H1 (cell line): ENCODE measurements at regions not wholly inside any gene's neighbourhood (a gene's known extent, or its start where the extent isn't known, plus 50 kb on each side); places are given as distances from the start of the nearest gene placed in this dataset.

ENCODE experiments used
- CTCF ChIA-PET: fragments of 300-600 bp; sonication (Branson Sonifier 250); formaldehyde crosslinking; loops from one replicate; lab custom pipeline; 2021; ENCODE audit not compliant: partially characterized antibody; lab: Charles Lee
- POLR2A ChIA-PET: fragments of 300-600 bp; sonication (Branson Sonifier 250); formaldehyde crosslinking; loops from one replicate; lab custom pipeline; 2021; ENCODE audit warnings: inconsistent platforms; ENCODE audit not compliant: partially characterized antibody; lab: Charles Lee
- DNase-seq, 2 experiments: peaks; one replicate each; pipeline versions ENCODE4 v3.0.0 to v3.0.0-alpha.2; 2010 to 2022; ENCODE audit warnings: low spot score in 2 of 2, low read depth in 1 of 2, mixed read lengths in 1 of 2
- FAIRE-seq: peaks from 2 replicates; lab custom pipeline; 2011; peaks lifted over from hg19 to GRCh38; lab: Jason Lieb, UNC
- H2AFZ ChIP-seq: 2 replicates; pipeline ENCODE4 v1.8.1; 2012; ENCODE audit warnings: low read length, inconsistent platforms
- H2AK5ac ChIP-seq: 2 replicates; pipeline ENCODE4 v1.6.1; 2013; ENCODE audit warnings: low read depth, low read length
- H2BK120ac ChIP-seq: replicated peaks from 2 replicates; pipeline ENCODE3; 2013; ENCODE audit warnings: low read depth, low read length, inconsistent platforms
- H2BK12ac ChIP-seq: 2 replicates; pipeline ENCODE4 v1.6.1; 2013; ENCODE audit warnings: low read depth, low read length
- H2BK15ac ChIP-seq: 2 replicates; pipeline ENCODE4 v1.6.1; 2013; ENCODE audit warnings: low read length
- H2BK20ac ChIP-seq: 2 replicates; pipeline ENCODE4 v1.6.1; 2013; ENCODE audit warnings: low read length
- H2BK5ac ChIP-seq: 2 replicates; pipeline ENCODE4 v1.6.1; 2013; ENCODE audit warnings: low read depth, low read length
- H3K14ac ChIP-seq: 2 replicates; pipeline ENCODE4 v1.6.1; 2013; ENCODE audit warnings: inconsistent platforms; ENCODE audit not compliant: insufficient read length
- H3K18ac ChIP-seq: 2 replicates; pipeline ENCODE4 v1.6.1; 2013; ENCODE audit warnings: low read length; ENCODE audit errors: extremely low read depth
- H3K23ac ChIP-seq: 2 replicates; pipeline ENCODE4 v1.6.1; 2013; ENCODE audit warnings: inconsistent platforms; ENCODE audit not compliant: insufficient read length
- H3K23me2 ChIP-seq: 2 replicates; pipeline ENCODE4 v1.6.1; 2013; ENCODE audit warnings: low read depth, low read length
- H3K27ac ChIP-seq: 2 replicates; pipeline ENCODE4 v1.6.1; 2011; ENCODE audit warnings: low read depth, low read length, inconsistent platforms
- H3K27me3 ChIP-seq, 4 experiments: replicated peaks in 1 of 4; 1 replicate in 1 of 4; 2 replicates in 3 of 4; pipeline versions ENCODE4 v1.6.1 to v1.8.1; 2011 to 2013; ENCODE audit warnings: low read length in 3 of 4, mild to moderate bottlenecking in 3 of 4, inconsistent platforms in 2 of 4, mixed read lengths in 2 of 4, moderate library complexity in 1 of 4; ENCODE audit not compliant: control insufficient read depth in 3 of 4, insufficient read depth in 3 of 4; ENCODE audit errors: extremely low read depth in 1 of 4
- H3K36me3 ChIP-seq, 4 experiments: 2 replicates each; pipeline versions ENCODE4 v1.6.1 to v1.8.1; 2011 to 2013; ENCODE audit warnings: mild to moderate bottlenecking in 4 of 4, low read length in 3 of 4, moderate library complexity in 2 of 4, control low read depth in 1 of 4, inconsistent platforms in 1 of 4; ENCODE audit not compliant: insufficient read depth in 4 of 4, control insufficient read depth in 2 of 4
- H3K4ac ChIP-seq: replicated peaks from 2 replicates; pipeline ENCODE3; 2013; ENCODE audit warnings: low read length, low read depth, mixed read lengths, inconsistent platforms; ENCODE audit not compliant: insufficient read length
- H3K4me1 ChIP-seq, 4 experiments: replicated peaks in 1 of 4; 1 replicate in 1 of 4; 2 replicates in 3 of 4; pipeline versions ENCODE4 v1.6.1 to v1.8.1; 2011 to 2013; ENCODE audit warnings: low read length in 3 of 4, inconsistent platforms in 2 of 4, mixed read lengths in 1 of 4; ENCODE audit not compliant: insufficient read depth in 4 of 4, control insufficient read depth in 3 of 4
- H3K4me2 ChIP-seq, 2 experiments: 2 replicates each; pipeline versions ENCODE4 v1.6.1 to v1.8.1; 2011 to 2013; ENCODE audit warnings: low read depth in 2 of 2, low read length in 2 of 2, control low read depth in 1 of 2, inconsistent platforms in 1 of 2, mild to moderate bottlenecking in 1 of 2; ENCODE audit not compliant: insufficient read depth in 1 of 2
- H3K4me3 ChIP-seq, 4 experiments: fragments of 200-600, 300-600 bp in 1 of 4; sonication (generic), shearing (Covaris generic), sonication (Bioruptor Twin) in 1 of 4; 2 replicates each; pipeline versions ENCODE4 v1.5.1 to v1.8.1; 2011 to 2016; ENCODE audit warnings: low read length in 4 of 4, low read depth in 3 of 4, control low read depth in 2 of 4, inconsistent platforms in 2 of 4, mild to moderate bottlenecking in 2 of 4, mixed read lengths in 1 of 4, moderate library complexity in 1 of 4; ENCODE audit not compliant: insufficient read depth in 2 of 4; ENCODE audit errors: extremely low read depth in 1 of 4
- H3K56ac ChIP-seq: replicated peaks from 2 replicates; pipeline ENCODE3; 2013; ENCODE audit warnings: low read depth, mild to moderate bottlenecking, mixed read lengths, low read length, inconsistent platforms; ENCODE audit not compliant: insufficient read length
- H3K79me1 ChIP-seq: 2 replicates; pipeline ENCODE4 v1.6.1; 2013; ENCODE audit warnings: low read depth, low read length, control low read depth
- H3K79me2 ChIP-seq, 2 experiments: 2 replicates each; pipeline versions ENCODE4 v1.6.1 to v1.8.1; 2012 to 2013; ENCODE audit warnings: low read length in 2 of 2, mild to moderate bottlenecking in 2 of 2, inconsistent platforms in 1 of 2; ENCODE audit not compliant: insufficient read depth in 2 of 2, control insufficient read depth in 1 of 2
- H3K9ac ChIP-seq, 4 experiments: replicated peaks in 1 of 4; 1 replicate in 1 of 4; 2 replicates in 3 of 4; pipeline versions ENCODE4 v1.6.1 to v1.8.1; 2011 to 2013; ENCODE audit warnings: low read depth in 3 of 4, low read length in 3 of 4, control low read depth in 2 of 4, mild to moderate bottlenecking in 2 of 4, moderate library complexity in 2 of 4, inconsistent platforms in 1 of 4; ENCODE audit errors: extremely low read depth in 1 of 4
- H3K9me3 ChIP-seq, 2 experiments: 2 replicates each; pipeline versions ENCODE4 v1.6.1 to v1.8.1; 2012 to 2013; ENCODE audit warnings: mild to moderate bottlenecking in 2 of 2, moderate library complexity in 2 of 2, control low read depth in 1 of 2, inconsistent platforms in 1 of 2, low read depth in 1 of 2, low read length in 1 of 2, mixed read lengths in 1 of 2; ENCODE audit not compliant: insufficient read depth in 2 of 2
- H4K20me1 ChIP-seq, 2 experiments: replicated peaks in 1 of 2; 2 replicates each; pipeline versions ENCODE3 to v1.8.1; 2011 to 2013; ENCODE audit warnings: inconsistent platforms in 2 of 2, low read length in 2 of 2, mild to moderate bottlenecking in 1 of 2; ENCODE audit not compliant: insufficient read depth in 2 of 2, control insufficient read depth in 1 of 2
- H4K5ac ChIP-seq: 2 replicates; pipeline ENCODE4 v1.6.1; 2013; ENCODE audit warnings: low read length, low read depth, mixed read lengths, inconsistent platforms; ENCODE audit not compliant: insufficient read length
- H4K8ac ChIP-seq: 2 replicates; pipeline ENCODE4 v1.8.0; 2013; ENCODE audit warnings: mild to moderate bottlenecking, moderate library complexity, low read length, inconsistent platforms; ENCODE audit not compliant: insufficient read depth; ENCODE audit errors: extremely low read depth
- H4K91ac ChIP-seq: replicated peaks from 2 replicates; pipeline ENCODE3; 2013; ENCODE audit warnings: low read length, mixed read lengths, inconsistent platforms; ENCODE audit not compliant: insufficient read length
- CBX5 ChIP-seq: fragments of 300-800, 300-1000 bp; sonication (generic); IDR thresholded peaks from 2 replicates; pipeline ENCODE4 v1.7.1; 2016; ENCODE audit warnings: antibody characterized with exemption, low read length, low read depth
- CREB1 ChIP-seq: IDR thresholded peaks from 2 replicates; pipeline ENCODE4 v1.6.1; 2012; ENCODE audit warnings: inconsistent platforms
- FOSL1 ChIP-seq: IDR thresholded peaks from 2 replicates; pipeline ENCODE4 v1.6.1; 2011; ENCODE audit warnings: mild to moderate bottlenecking, low read depth, low read length, moderate library complexity; ENCODE audit not compliant: insufficient read depth
- GTF2F1 ChIP-seq: IDR thresholded peaks from 2 replicates; pipeline ENCODE4 v1.6.1; 2012; ENCODE audit warnings: low read depth, low read length, improper control_type of control experiment, borderline replicate concordance
- HDAC2 ChIP-seq, 2 experiments: fragments of 300-600 bp in 1 of 2; sonication (generic) in 1 of 2; IDR thresholded peaks; 2 replicates each; pipeline ENCODE4 v1.6.1; 2011 to 2012; ENCODE audit warnings: low read depth in 2 of 2, low read length in 2 of 2, mild to moderate bottlenecking in 2 of 2, moderate library complexity in 2 of 2, borderline replicate concordance in 1 of 2, inconsistent platforms in 1 of 2
- HDAC6 ChIP-seq: IDR thresholded peaks from one replicate; pipeline ENCODE4 v1.7.1; 2012; ENCODE audit warnings: low read depth, mild to moderate bottlenecking, inconsistent platforms, low read length, moderate library complexity
- KDM1A ChIP-seq: fragments of 200-600, 300-600 bp; sonication (generic); IDR thresholded peaks from 2 replicates; pipeline ENCODE4 v1.7.1; 2016; ENCODE audit warnings: mild to moderate bottlenecking, low read length, borderline replicate concordance
- KDM4A ChIP-seq: IDR thresholded peaks from one replicate; pipeline ENCODE4 v1.7.1; 2012; ENCODE audit warnings: low read depth, mild to moderate bottlenecking, moderate library complexity, low read length, inconsistent platforms; ENCODE audit not compliant: severe bottlenecking
- RBBP5 ChIP-seq: IDR thresholded peaks from 2 replicates; pipeline ENCODE4 v1.7.1; 2012; ENCODE audit warnings: low read depth, mild to moderate bottlenecking, inconsistent platforms, low read length, moderate library complexity, borderline replicate concordance
- RNF2 ChIP-seq: fragments of 200-900, 300-1000 bp; sonication (generic); IDR thresholded peaks from 2 replicates; pipeline ENCODE4 v1.7.1; 2016; ENCODE audit warnings: borderline replicate concordance, low read depth, mild to moderate bottlenecking, antibody characterized with exemption, low read length; ENCODE audit not compliant: poor library complexity, severe bottlenecking; ENCODE audit errors: missing control alignments
- TBP ChIP-seq: IDR thresholded peaks from 2 replicates; pipeline ENCODE4 v1.6.1; 2011; ENCODE audit warnings: low read depth, low read length, improper control_type of control experiment
- YY1 ChIP-seq: IDR thresholded peaks from 2 replicates; pipeline ENCODE4 v1.6.1; 2011; ENCODE audit warnings: low read depth, mild to moderate bottlenecking, low read length
- WGBS, 2 experiments: shearing (Covaris generic) in 1 of 2; methylation state at CpG; one replicate each; pipeline versions ENCODE4 v1.1.6 to v1.1.7; 2013 to 2015; ENCODE audit warnings: low lambda C conversion rate in 2 of 2, mixed read lengths in 2 of 2, inconsistent platforms in 1 of 2, low coverage in 1 of 2, missing lambda C conversion rate in 1 of 2; ENCODE audit not compliant: insufficient replicate concordance in 2 of 2, insufficient coverage in 1 of 2, insufficient read length in 1 of 2; ENCODE audit errors: extremely low coverage in 1 of 2, missing lambda C conversion rate in 1 of 2; 5-methylcytosine and 5-hydroxymethylcytosine counted together
- TF ChIP-seq, protein P1 (sequence below): IDR thresholded peaks from 2 replicates; pipeline ENCODE4 v1.6.1; 2011; ENCODE audit warnings: low read length, improper control_type of control experiment

DNA sequence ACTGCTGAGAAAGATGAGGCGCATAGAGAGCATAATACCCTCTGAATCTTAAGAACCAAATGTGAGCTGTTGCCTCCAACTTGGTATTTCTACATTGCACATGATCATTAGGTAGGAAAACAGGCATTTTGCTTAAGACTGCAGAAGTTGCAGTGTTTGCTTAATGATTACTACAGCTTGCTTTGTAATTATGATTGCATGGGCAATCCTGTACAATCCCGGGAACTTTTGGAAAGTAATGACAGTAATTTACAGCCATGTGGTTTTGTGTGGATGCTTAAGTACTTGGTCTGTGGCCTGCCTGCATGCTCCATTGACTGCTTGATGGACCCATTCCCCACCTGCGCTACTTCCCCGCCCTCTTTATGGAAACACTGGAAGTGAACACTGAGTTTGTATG, 301.1 kb downstream of the DIPK2A start:
- Histone ChIP-seq H2AFZ (no peak overlapping the region), H4K20me1 (no peaks in the 10 kb centered on the region), H4K8ac (no peak overlapping the region), H3K4me1 (no peaks in the 10 kb centered on the region), H3K36me3 (no peaks in the 10 kb centered on the region), H3K23me2 (no peaks in the 10 kb centered on the region; the same call in 1 of the 2 replicates), H3K9ac (no peak overlapping the region), H3K14ac (no peak overlapping the region), H3K4ac (no peak overlapping the region), H3K23ac (no peak overlapping the region), H2BK20ac (no peak overlapping the region), H4K5ac (no peak overlapping the region), H3K27ac (no peak overlapping the region)
- DNase-seq (no peak), FAIRE-seq (no peak)
- CTCF ChIA-PET = interaction anchor here (0.7 to 1.0 kb wide), 2 partner anchors 15 to 296 kb away, joined by 3 to 4 read pairs; no protein-coding TSS in a partner anchor
- POLR2A ChIA-PET = no interaction called here
- TF ChIP-seq KDM1A (no peak), CREB1 (no peak), GTF2F1 (no peak), RBBP5 (no peak), RNF2 (no peak), HDAC2 (IDR thresholded peaks at IDR 0.05; ENCODE audit: borderline replicate concordance in 1 of 2, low read depth in 2 of 2, low read length in 2 of 2) (no peak), FOSL1 (no peak), TBP (no peak), HDAC6 (no peak), YY1 (no peak), CBX5 (no peak), KDM4A (no peak)
- TF ChIP-seq, protein P1, sequence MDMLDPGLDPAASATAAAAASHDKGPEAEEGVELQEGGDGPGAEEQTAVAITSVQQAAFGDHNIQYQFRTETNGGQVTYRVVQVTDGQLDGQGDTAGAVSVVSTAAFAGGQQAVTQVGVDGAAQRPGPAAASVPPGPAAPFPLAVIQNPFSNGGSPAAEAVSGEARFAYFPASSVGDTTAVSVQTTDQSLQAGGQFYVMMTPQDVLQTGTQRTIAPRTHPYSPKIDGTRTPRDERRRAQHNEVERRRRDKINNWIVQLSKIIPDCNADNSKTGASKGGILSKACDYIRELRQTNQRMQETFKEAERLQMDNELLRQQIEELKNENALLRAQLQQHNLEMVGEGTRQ = no peak
- TF ChIP-seq, all 59 proteins: peak for 0
- H3K79me2 ChIP-seq = no peaks in the 10 kb centered on the region
- no peak overlapping the region for H3K4me3 ChIP-seq
- no peak overlapping the region for H4K91ac ChIP-seq
- no peak overlapping the region for H3K56ac ChIP-seq
- H3K18ac ChIP-seq = no peak overlapping the region
- no peaks in the 10 kb centered on the region for H3K9me3 ChIP-seq
- no peak overlapping the region for H2BK12ac ChIP-seq
- no peak overlapping the region for H2BK120ac ChIP-seq
- H2BK5ac ChIP-seq = no peak overlapping the region
- H3K27me3 ChIP-seq = no peaks in the 10 kb centered on the region
- H3K4me2 ChIP-seq = no peak overlapping the region
- no peaks in the 10 kb centered on the region for H3K79me1 ChIP-seq
- no peak overlapping the region for H2AK5ac ChIP-seq
- 88% methylated on average over 4 of the region's 4 CpGs; no CpG with 5 or more reads in 1 of the 2 experiments for WGBS, 2 experiments
- no peak overlapping the region for H2BK15ac ChIP-seq
